A549 (cell line): ENCODE measurements at regions not wholly inside any gene's neighbourhood (a gene's known extent, or its start where the extent isn't known, plus 50 kb on each side); places are given as distances from the start of the nearest gene placed in this dataset.
A peak's percentile ranks its signal among the peaks of the same experiment; 100 is the strongest.

Experiments used
- ATAC-seq, 2 experiments: fragments of 200-7000 bp in 1 of 2; fragments of >200 bp in 1 of 2; cut with Nextera tagmentation in 1 of 2; cut with Tn5 transposase in 1 of 2; 3 replicates each; pipeline versions ENCODE4 v1.8.0 to v1.9.1; 2018 to 2020; ENCODE audit warnings: mild to moderate bottlenecking in 1 of 2, moderate library complexity in 1 of 2
- CTCF ChIA-PET: fragments of 300-600 bp; sonication (Branson Sonifier 250); formaldehyde crosslinking; extraction: SDS; loops from one replicate; lab custom pipeline; 2021; ENCODE audit warnings: antibody characterized with exemption, inconsistent platforms; lab: Yijun Ruan, JAX
- POLR2A ChIA-PET: fragments of 350-600 bp; formaldehyde crosslinking; extraction: SDS; loops from one replicate; lab custom pipeline; 2021; ENCODE audit warnings: antibody characterized with exemption, inconsistent platforms; lab: Yijun Ruan, JAX
- DNase-seq, 2 experiments: peaks; one replicate each; pipeline versions ENCODE4 v3.0.0 to v3.0.0-alpha.2; 2011 to 2016; ENCODE audit warnings: low read depth in 1 of 2, low spot score in 1 of 2
- FAIRE-seq: peaks from 2 replicates; lab custom pipeline; 2011; peaks lifted over from hg19 to GRCh38; lab: Jason Lieb, UNC
- H3K27ac ChIP-seq, 2 experiments: fragments of >200 bp; sonication (Bioruptor Twin); formaldehyde crosslinking; 3 replicates each; pipeline ENCODE4 v1.5.1; 2016 to 2017
- H3K4me1 ChIP-seq: fragments of >200 bp; sonication (Bioruptor Twin); formaldehyde crosslinking; 3 replicates; pipeline ENCODE4 v1.6.1; 2016
- H3K4me2 ChIP-seq: fragments of >200 bp; sonication (Bioruptor Twin); formaldehyde crosslinking; 3 replicates; pipeline ENCODE4 v1.6.1; 2016
- H3K4me3 ChIP-seq: fragments of >200 bp; sonication (Bioruptor Twin); formaldehyde crosslinking; 3 replicates; pipeline ENCODE4 v1.5.1; 2016
- H3K9me3 ChIP-seq: fragments of >200 bp; sonication (Bioruptor Twin); formaldehyde crosslinking; 3 replicates; pipeline ENCODE4 v1.6.1; 2016
- BCL3 ChIP-seq: fragments of >200 bp; sonication (Bioruptor Twin); formaldehyde crosslinking; IDR thresholded peaks from 3 replicates; pipeline ENCODE4 v1.6.1; 2016
- CBX2 ChIP-seq: fragments of 200-600 bp; sonication (generic); IDR thresholded peaks from 2 replicates; pipeline ENCODE4 v1.6.1; 2016; ENCODE audit warnings: low read depth, mild to moderate bottlenecking, borderline replicate concordance
- CEBPB ChIP-seq, 2 experiments: fragments of >200 bp in 1 of 2; sonication (Bioruptor Twin) in 1 of 2; formaldehyde crosslinking in 1 of 2; IDR thresholded peaks; 2 replicates each; pipeline ENCODE4 v1.6.1; 2012 to 2016
- CHD2 ChIP-seq: fragments of 150-350 bp; IDR thresholded peaks from 2 replicates; pipeline ENCODE4 v1.6.1; 2014; ENCODE audit warnings: low read length; ENCODE audit not compliant: partially characterized antibody
- EHMT2 ChIP-seq: fragments of 200-600 bp; sonication (generic); IDR thresholded peaks from 2 replicates; pipeline ENCODE4 v1.6.1; 2016; ENCODE audit warnings: antibody characterized with exemption, low read depth, mild to moderate bottlenecking, moderate library complexity
- ELK1 ChIP-seq: fragments of 150-350 bp; IDR thresholded peaks from 2 replicates; pipeline ENCODE4 v1.6.1; 2014; ENCODE audit warnings: low read depth, mild to moderate bottlenecking, low read length
- EP300 ChIP-seq, 2 experiments: fragments of >200 bp; sonication (Bioruptor Twin); formaldehyde crosslinking; IDR thresholded peaks; 2 replicates in 1 of 2; 3 replicates in 1 of 2; pipeline ENCODE4 v1.6.1; 2016 to 2017
- ESRRA ChIP-seq: fragments of 150-350 bp; IDR thresholded peaks from 2 replicates; pipeline ENCODE4 v1.6.1; 2014; ENCODE audit warnings: mild to moderate bottlenecking, low read length, borderline replicate concordance
- FOSB ChIP-seq: fragments of 250-450 bp; sonication (Bioruptor Pico); IDR thresholded peaks from 2 replicates; pipeline ENCODE4 v1.5.0; 2020; ENCODE audit warnings: mild to moderate bottlenecking, moderate library complexity
- GATA3 ChIP-seq: IDR thresholded peaks from 2 replicates; pipeline ENCODE4 v1.6.1; 2012; ENCODE audit warnings: borderline replicate concordance
- HDAC2 ChIP-seq: fragments of 200-600 bp; sonication (generic); IDR thresholded peaks from 2 replicates; pipeline ENCODE4 v1.6.1; 2016
- HMGXB4 ChIP-seq: fragments of 250-450 bp; sonication (Bioruptor Pico); IDR thresholded peaks from 2 replicates; pipeline ENCODE4 v1.5.0; 2021; ENCODE audit warnings: mild to moderate bottlenecking, moderate library complexity, borderline replicate concordance
- HOXA7 ChIP-seq: fragments of 250-450 bp; sonication (Bioruptor Pico); IDR thresholded peaks from 2 replicates; pipeline ENCODE4 v1.5.0; 2020; ENCODE audit warnings: mild to moderate bottlenecking, moderate library complexity
- JUN ChIP-seq, 2 experiments: fragments of >200 bp; sonication (Bioruptor Twin); formaldehyde crosslinking; IDR thresholded peaks; 2 replicates in 1 of 2; 3 replicates in 1 of 2; pipeline ENCODE4 v1.6.1; 2016 to 2017
- KDM5A ChIP-seq: fragments of 200-600 bp; sonication (generic); IDR thresholded peaks from 2 replicates; pipeline ENCODE4 v1.6.1; 2016; ENCODE audit warnings: antibody characterized with exemption, mild to moderate bottlenecking
- MAX ChIP-seq: IDR thresholded peaks from 2 replicates; pipeline ENCODE4 v1.6.1; 2012
- NFE2L2 ChIP-seq: fragments of 150-350 bp; conservative IDR thresholded peaks from 2 replicates; pipeline ENCODE4 v1.6.1; 2014; ENCODE audit warnings: low read length
- PBX3 ChIP-seq: IDR thresholded peaks from 2 replicates; pipeline ENCODE4 v1.6.1; 2012
- RCOR1 ChIP-seq: fragments of 150-350 bp; IDR thresholded peaks from 2 replicates; pipeline ENCODE4 v1.6.1; 2014; ENCODE audit warnings: antibody characterized with exemption, low read length, low read depth
- RNF2 ChIP-seq: fragments of 200-600 bp; sonication (generic); IDR thresholded peaks from 2 replicates; pipeline ENCODE4 v1.6.1; 2016; ENCODE audit warnings: low read depth, mild to moderate bottlenecking, antibody characterized with exemption, moderate library complexity, borderline replicate concordance
- ZC3H11A ChIP-seq: fragments of 450-650 bp; IDR thresholded peaks from 2 replicates; pipeline ENCODE4 v1.6.1; 2014; ENCODE audit warnings: antibody characterized with exemption, mild to moderate bottlenecking
- ZNF302 ChIP-seq: fragments of 250-450 bp; sonication (Bioruptor Pico); IDR thresholded peaks from 2 replicates; pipeline ENCODE4 v1.9.0; 2021; ENCODE audit warnings: inconsistent platforms, mild to moderate bottlenecking, moderate library complexity
- ZSCAN20 ChIP-seq: fragments of 250-450 bp; sonication (Bioruptor Pico); IDR thresholded peaks from 2 replicates; pipeline ENCODE4 v1.8.0; 2022; ENCODE audit warnings: mild to moderate bottlenecking, moderate library complexity
- WGBS: methylation state at CpG from one replicate; pipeline ENCODE4 v1.1.6; 2017; ENCODE audit errors: missing lambda C conversion rate; 5-methylcytosine and 5-hydroxymethylcytosine counted together

- ChIA-PET POLR2A (no interaction called here), CTCF (interaction anchor here (0.7 to 0.8 kb wide), 2 partner anchors 455 to 459 kb away, joined by 3 read pairs; no protein-coding TSS in a partner anchor)
- H3K27ac ChIP-seq: no peak overlapping the region
- peak in 1 of 2 experiments; percentile 68; a peak in 2 of 6 replicates for ATAC-seq
- peak in 1 of 2 experiments; percentile 22 for DNase-seq
- TF ChIP-seq KDM5A (no peak), CBX2 (no peak), FOSB (CRISPR knock-in tag) (no peak), CHD2 (no peak), BCL3 (no peak), EHMT2 (no peak), PBX3 (no peak), RCOR1 (no peak), HOXA7 (CRISPR knock-in tag) (no peak), MAX (no peak), JUN (IDR thresholded peaks at IDR 0.05) (no peak), ZC3H11A (no peak), ZNF302 (CRISPR knock-in tag) (no peak), ZSCAN20 (CRISPR knock-in tag) (no peak), EP300 (IDR thresholded peaks at IDR 0.05) (no peak), CEBPB (IDR thresholded peaks at IDR 0.05) (no peak), RNF2 (no peak), HMGXB4 (CRISPR knock-in tag) (no peak), NFE2L2 (no peak)
- 48% methylated on average over 5 of the region's 5 CpGs for WGBS
- no peaks in the 10 kb centered on the region for H3K9me3 ChIP-seq
- no peaks in the 10 kb centered on the region for H3K4me1 ChIP-seq
- FAIRE-seq: no peak
- no peak overlapping the region for H3K4me2 ChIP-seq
- no peak overlapping the region for H3K4me3 ChIP-seq
These were observed 448.2 kb downstream of the GADD45G start for GRCh38 chr9:90053027-90053426.

- FAIRE-seq (no peak), ATAC-seq (no peak), DNase-seq (no peak)
- Histone ChIP-seq H3K4me2 (no peak overlapping the region), H3K9me3 (no peaks in the 10 kb centered on the region), H3K27ac (no peak overlapping the region), H3K4me3 (no peak overlapping the region), H3K4me1 (no peaks in the 10 kb centered on the region; the same call in 2 of the 3 replicates)
- ChIA-PET CTCF (interaction anchor here (0.9 to 1.0 kb wide), 2 partner anchors 15 to 45 kb away, joined by 3 read pairs; no protein-coding TSS in a partner anchor), POLR2A (no interaction called here)
- no peak for TF ChIP-seq ZNF302 (CRISPR knock-in tag)
- no peak for TF ChIP-seq MAX
- no peak for TF ChIP-seq GATA3
These were observed 450.0 kb downstream of the GADD45G start for GRCh38 chr9:90054810-90055209.

- H3K4me2 ChIP-seq: no peak overlapping the region
- 57% methylated on average over 3 of the region's 3 CpGs for WGBS
- no peak overlapping the region for H3K4me3 ChIP-seq
- no peak for FAIRE-seq
- H3K4me1 ChIP-seq: no peaks in the 10 kb centered on the region; the same call in 2 of the 3 replicates
- no peak for DNase-seq
- TF ChIP-seq HDAC2 (no peak), EP300 (IDR thresholded peaks at IDR 0.05) (no peak), BCL3 (no peak), ELK1 (no peak), ESRRA (no peak), HOXA7 (CRISPR knock-in tag) (no peak), HMGXB4 (CRISPR knock-in tag) (no peak)
- no peaks in the 10 kb centered on the region for H3K9me3 ChIP-seq
- ChIA-PET CTCF (interaction anchor here (0.9 kb wide), 1 partner anchor 15 kb away, joined by 3 read pairs; no protein-coding TSS in a partner anchor), POLR2A (no interaction called here)
- ATAC-seq: no peak
- no peak overlapping the region for H3K27ac ChIP-seq
These were observed 450.4 kb downstream of the GADD45G start for GRCh38 chr9:90055226-90055625.
